OCI-LY7 (cell line): ENCODE measurements at regions not wholly inside any gene's neighbourhood (a gene's known extent, or its start where the extent isn't known, plus 50 kb on each side); places are given as distances from the start of the nearest gene placed in this dataset.

ENCODE experiments used
- BruUV-seq: library from RNA; stranded (reverse); fragments of 400-500 nt; replicated peaks from 2 replicates; lab custom pipeline; 2021; lab: Mats Ljungman, UMichigan
- CTCF ChIA-PET: fragments of 300-600 bp; sonication (Branson Sonifier 250); formaldehyde crosslinking; loops from one replicate; lab custom pipeline; 2022; ENCODE audit warnings: antibody characterized with exemption; ENCODE audit not compliant: unreplicated experiment; lab: Charles Lee
- POLR2A ChIA-PET: fragments of 300-600 bp; sonication (Branson Sonifier 250); formaldehyde crosslinking; loops from one replicate; lab custom pipeline; 2022; ENCODE audit warnings: antibody characterized with exemption; lab: Charles Lee
- DNase-seq: peaks from one replicate; pipeline ENCODE4 v3.0.0-alpha.2; 2015; ENCODE audit warnings: low spot score
- H2AFZ ChIP-seq: fragments of 200-600 bp; sonication (generic), shearing (Covaris generic); 2 replicates; pipeline ENCODE4 v1.6.1; 2014; ENCODE audit warnings: mild to moderate bottlenecking, antibody characterized with exemption, low read length, moderate library complexity
- H3K27ac ChIP-seq: fragments of 200-600 bp; sonication (generic); 2 replicates; pipeline ENCODE4 v1.5.1; 2014; ENCODE audit warnings: mixed run types, low read depth, mild to moderate bottlenecking, moderate library complexity, low read length, inconsistent platforms; ENCODE audit not compliant: poor library complexity, severe bottlenecking
- H3K36me3 ChIP-seq: fragments of 200-600 bp; sonication (generic); 2 replicates; pipeline ENCODE4 v1.6.1; 2014; ENCODE audit warnings: mild to moderate bottlenecking, antibody characterized with exemption, low read length, moderate library complexity, mixed read lengths; ENCODE audit not compliant: insufficient read depth
- H3K4me1 ChIP-seq: fragments of 200-600 bp; sonication (generic); 2 replicates; pipeline ENCODE4 v1.5.1; 2014; ENCODE audit warnings: mild to moderate bottlenecking, low read length; ENCODE audit not compliant: insufficient read depth, poor library complexity, severe bottlenecking
- H3K4me2 ChIP-seq: fragments of 200-600 bp; sonication (generic); 2 replicates; pipeline ENCODE4 v1.6.1; 2014; ENCODE audit warnings: mild to moderate bottlenecking, low read length
- H3K4me3 ChIP-seq: fragments of 200-600 bp; sonication (generic); 2 replicates; pipeline ENCODE4 v1.5.1; 2014; ENCODE audit warnings: mild to moderate bottlenecking, low read depth, low read length; ENCODE audit not compliant: poor library complexity, severe bottlenecking
- H3K79me2 ChIP-seq: fragments of 200-600 bp; sonication (generic); 2 replicates; pipeline ENCODE4 v1.6.1; 2016; ENCODE audit warnings: low read depth, mild to moderate bottlenecking, low read length, moderate library complexity, mixed read lengths; ENCODE audit not compliant: insufficient read depth
- H3K9me2 ChIP-seq: fragments of 200-600 bp; sonication (generic); 2 replicates; pipeline ENCODE4 v1.6.1; 2016; ENCODE audit warnings: mild to moderate bottlenecking, low read length, mixed read lengths; ENCODE audit not compliant: insufficient read depth
- H3K9me3 ChIP-seq: fragments of 200-600 bp; sonication (generic); 2 replicates; pipeline ENCODE4 v1.6.1; 2014; ENCODE audit warnings: mild to moderate bottlenecking, mixed run types, low read length, mixed read lengths
- H4K20me1 ChIP-seq: fragments of 200-600 bp; sonication (generic); 2 replicates; pipeline ENCODE4 v1.6.1; 2014; ENCODE audit warnings: mild to moderate bottlenecking, antibody characterized with exemption, low read length, moderate library complexity, mixed read lengths; ENCODE audit not compliant: insufficient read depth
- CTCF ChIP-seq: fragments of 200-600 bp; sonication (generic); conservative IDR thresholded peaks from 2 replicates; pipeline ENCODE4 v1.5.1; 2014; ENCODE audit warnings: mild to moderate bottlenecking, antibody characterized with exemption, low read length, moderate library complexity, mixed read lengths
- EZH2phosphoT487 ChIP-seq: fragments of 200-600 bp; sonication (generic); IDR thresholded peaks from 2 replicates; pipeline ENCODE4 v1.6.1; 2018; ENCODE audit warnings: low read depth, borderline replicate concordance, mild to moderate bottlenecking, mixed run types, antibody characterized with exemption, low read length, moderate library complexity, mixed read lengths
- intact Hi-C: fragments of 100-400 bp; cut with micrococcal nuclease; formaldehyde crosslinking; loops from one replicate; pipeline ENCODE4 v1.10.0; 2022; ENCODE audit not compliant: unreplicated experiment

DNA sequence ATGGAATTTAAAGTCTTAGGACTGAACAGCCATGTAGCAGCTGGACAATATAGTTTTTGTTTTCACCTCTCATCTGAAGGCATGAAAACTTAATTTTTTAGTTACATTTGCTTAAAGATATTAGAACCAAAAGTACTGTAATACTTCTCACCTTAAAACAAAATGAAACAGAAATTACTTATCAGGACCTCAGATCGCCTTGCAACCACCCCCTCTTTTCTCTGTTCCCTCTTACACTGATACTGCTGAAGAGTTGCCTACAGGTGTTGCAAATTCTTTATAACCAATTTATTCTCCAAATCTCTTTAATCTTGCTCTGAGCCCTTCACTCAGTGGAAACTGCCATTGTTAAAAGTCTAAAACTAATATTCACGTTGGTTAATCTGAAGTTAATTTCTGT lies 145.0 kb downstream of the SPCS3 start:
- intact Hi-C loops = no loop called here
- H3K27ac ChIP-seq = no peak overlapping the region

DNA sequence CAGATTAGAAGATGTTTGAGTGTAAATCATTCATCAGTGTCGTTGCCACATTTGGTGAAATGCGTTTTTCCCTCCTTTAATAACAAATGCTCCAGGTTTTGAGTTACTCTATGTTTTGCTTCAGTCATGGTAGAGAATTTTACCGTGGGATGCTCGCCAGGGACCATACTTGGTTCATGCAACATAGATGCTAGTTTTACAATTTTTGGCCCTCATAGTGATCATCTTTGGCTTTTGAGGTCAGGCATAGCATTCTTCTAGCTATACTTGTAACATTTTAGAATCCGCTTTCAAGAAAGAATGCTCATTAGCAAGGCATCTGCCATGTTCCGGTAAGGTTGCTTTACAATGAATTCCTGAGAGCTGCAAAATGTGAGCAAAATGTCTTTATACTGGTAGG lies 147.2 kb downstream of the SPCS3 start:
- CTCF ChIA-PET = no interaction called here
- TF ChIP-seq CTCF (no peak), EZH2phosphoT487 (no peak)
- intact Hi-C loops = no loop called here

More for the DNA sequence above, 145.0 kb downstream of the SPCS3 start:
- Histone ChIP-seq H3K4me1 (no peaks in the 10 kb centered on the region), H3K9me2 (no peaks in the 10 kb centered on the region), H2AFZ (no peak overlapping the region), H3K36me3 (no peaks in the 10 kb centered on the region), H3K4me3 (no peak overlapping the region), H3K79me2 (no peaks in the 10 kb centered on the region), H3K9me3 (no peaks in the 10 kb centered on the region), H3K4me2 (no peak overlapping the region), H4K20me1 (no peaks in the 10 kb centered on the region)
- BruUV-seq = no TSS peak
- TF ChIP-seq CTCF (no peak), EZH2phosphoT487 (no peak)
- no peak for DNase-seq
- POLR2A ChIA-PET = interaction anchor here (0.6 kb wide), 1 partner anchor 396 kb away, joined by 3 read pairs; no protein-coding TSS in a partner anchor
- CTCF ChIA-PET = no interaction called here

DNA sequence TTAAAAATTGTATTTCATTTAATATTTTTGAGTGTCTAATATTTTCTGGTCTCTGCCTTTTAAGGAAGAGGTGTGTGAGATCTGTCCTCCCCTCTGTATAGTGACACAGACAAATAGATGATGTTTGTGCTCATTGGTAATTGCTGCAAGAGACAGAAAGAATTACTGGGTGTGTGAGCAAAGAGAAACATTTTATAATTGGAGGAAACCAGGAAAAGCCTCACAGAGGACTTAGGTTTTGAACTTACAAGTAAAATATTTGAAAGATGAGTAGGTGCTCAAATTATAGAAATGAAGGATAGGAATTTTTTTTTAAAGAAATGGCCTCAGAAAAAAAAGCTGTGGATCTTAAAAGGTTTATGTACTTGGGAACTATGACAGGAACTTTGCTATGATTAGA lies 149.8 kb downstream of the SPCS3 start:
- Histone ChIP-seq H3K4me3 (no peak overlapping the region), H2AFZ (no peak overlapping the region), H3K4me2 (no peak overlapping the region), H3K36me3 (no peaks in the 10 kb centered on the region), H3K9me3 (no peaks in the 10 kb centered on the region), H4K20me1 (no peaks in the 10 kb centered on the region), H3K9me2 (no peaks in the 10 kb centered on the region), H3K79me2 (no peaks in the 10 kb centered on the region), H3K27ac (no peak overlapping the region), H3K4me1 (no peaks in the 10 kb centered on the region)
- DNase-seq = no peak
- intact Hi-C loops = no loop called here
- ChIA-PET CTCF (no interaction called here), POLR2A (no interaction called here)
- no peak for TF ChIP-seq CTCF
- TF ChIP-seq EZH2phosphoT487 = no peak
- BruUV-seq = no TSS peak

More for the DNA sequence above, 147.2 kb downstream of the SPCS3 start:
- POLR2A ChIA-PET = no interaction called here
- Histone ChIP-seq H3K27ac (no peak overlapping the region), H3K4me2 (no peak overlapping the region), H3K4me3 (no peak overlapping the region), H3K4me1 (no peaks in the 10 kb centered on the region), H3K36me3 (no peaks in the 10 kb centered on the region), H4K20me1 (no peaks in the 10 kb centered on the region), H2AFZ (no peak overlapping the region), H3K79me2 (no peaks in the 10 kb centered on the region), H3K9me2 (no peaks in the 10 kb centered on the region), H3K9me3 (no peaks in the 10 kb centered on the region)
- no TSS peak for BruUV-seq
- no peak for DNase-seq
